ENCODE measurements at regions not wholly inside any gene's neighbourhood (a gene's known extent, or its start where the extent isn't known, plus 50 kb on each side); places are given as distances from the start of the nearest gene placed in this dataset. TPM values are rescaled to one million over a fixed set of nuclear protein-coding genes. Genes with fewer than 3 reads are reported as not detected.

DNA sequence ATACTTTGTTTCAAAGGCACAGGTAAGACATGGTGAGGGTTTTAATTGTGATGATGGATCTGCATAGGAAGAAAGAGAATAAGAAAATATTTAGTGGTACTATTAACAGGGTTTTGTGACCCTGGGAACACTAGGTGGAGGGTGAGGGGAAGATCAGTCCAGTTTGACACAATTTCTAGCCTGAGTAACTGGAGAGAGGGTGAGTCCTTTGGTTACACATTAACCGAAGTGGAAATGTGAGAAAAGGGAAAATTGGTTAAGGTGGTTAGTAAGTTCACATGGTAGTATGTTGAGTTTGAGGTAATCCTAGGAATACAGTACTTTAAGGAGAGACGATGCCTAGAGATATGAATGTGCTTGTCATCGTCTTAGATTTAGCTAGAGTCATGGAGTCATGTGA lies 54.8 kb upstream of the POU3F2 start:
- Mint-ChIP-seq H3K9me3 (no peaks in the 10 kb centered on the region), H3K36me3 (no peaks in the 10 kb centered on the region), H3K4me3 (no peak overlapping the region), H3K27ac (no peak overlapping the region), H3K27me3 (peaks cover 20% of the 10 kb centered on the region), H3K4me1 (ENCODE audit: unreplicated experiment) (no peaks in the 10 kb centered on the region)
- TF ChIP-seq, protein P1, sequence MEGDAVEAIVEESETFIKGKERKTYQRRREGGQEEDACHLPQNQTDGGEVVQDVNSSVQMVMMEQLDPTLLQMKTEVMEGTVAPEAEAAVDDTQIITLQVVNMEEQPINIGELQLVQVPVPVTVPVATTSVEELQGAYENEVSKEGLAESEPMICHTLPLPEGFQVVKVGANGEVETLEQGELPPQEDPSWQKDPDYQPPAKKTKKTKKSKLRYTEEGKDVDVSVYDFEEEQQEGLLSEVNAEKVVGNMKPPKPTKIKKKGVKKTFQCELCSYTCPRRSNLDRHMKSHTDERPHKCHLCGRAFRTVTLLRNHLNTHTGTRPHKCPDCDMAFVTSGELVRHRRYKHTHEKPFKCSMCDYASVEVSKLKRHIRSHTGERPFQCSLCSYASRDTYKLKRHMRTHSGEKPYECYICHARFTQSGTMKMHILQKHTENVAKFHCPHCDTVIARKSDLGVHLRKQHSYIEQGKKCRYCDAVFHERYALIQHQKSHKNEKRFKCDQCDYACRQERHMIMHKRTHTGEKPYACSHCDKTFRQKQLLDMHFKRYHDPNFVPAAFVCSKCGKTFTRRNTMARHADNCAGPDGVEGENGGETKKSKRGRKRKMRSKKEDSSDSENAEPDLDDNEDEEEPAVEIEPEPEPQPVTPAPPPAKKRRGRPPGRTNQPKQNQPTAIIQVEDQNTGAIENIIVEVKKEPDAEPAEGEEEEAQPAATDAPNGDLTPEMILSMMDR (conservative IDR thresholded peaks at IDR 0.05), result no peak
- DNase-seq (ENCODE audit: extremely low spot score, unreplicated experiment), result no peak

DNA sequence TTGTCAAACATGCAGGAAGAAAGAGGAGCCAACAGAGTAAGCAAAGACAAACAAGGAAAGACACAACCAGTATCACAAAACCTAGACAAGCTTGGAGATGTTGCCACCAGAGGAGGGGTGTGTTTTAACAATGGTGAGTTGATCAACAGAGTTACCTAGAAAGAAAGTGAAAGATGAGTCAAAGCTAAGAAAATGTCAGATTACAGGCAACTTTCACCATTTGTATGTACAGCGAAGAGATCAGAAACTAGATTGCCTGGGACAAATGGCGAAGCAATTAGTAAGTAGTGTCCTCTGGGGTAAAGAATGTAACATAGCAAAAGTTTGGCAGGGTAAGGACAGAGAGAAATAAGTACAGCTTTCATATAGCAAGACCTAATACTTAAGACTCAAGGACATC lies 51.6 kb upstream of the POU3F2 start:
- Mint-ChIP-seq H3K4me3 (no peak overlapping the region), H3K36me3 (no peaks in the 10 kb centered on the region), H3K9me3 (no peaks in the 10 kb centered on the region), H3K27ac (no peak overlapping the region), H3K27me3 (peaks cover 32% of the 10 kb centered on the region), H3K4me1 (ENCODE audit: unreplicated experiment) (no peaks in the 10 kb centered on the region)
- TF ChIP-seq, protein P1 (conservative IDR thresholded peaks at IDR 0.05), result no peak
- DNase-seq (ENCODE audit: extremely low spot score, unreplicated experiment), result no peak

DNA sequence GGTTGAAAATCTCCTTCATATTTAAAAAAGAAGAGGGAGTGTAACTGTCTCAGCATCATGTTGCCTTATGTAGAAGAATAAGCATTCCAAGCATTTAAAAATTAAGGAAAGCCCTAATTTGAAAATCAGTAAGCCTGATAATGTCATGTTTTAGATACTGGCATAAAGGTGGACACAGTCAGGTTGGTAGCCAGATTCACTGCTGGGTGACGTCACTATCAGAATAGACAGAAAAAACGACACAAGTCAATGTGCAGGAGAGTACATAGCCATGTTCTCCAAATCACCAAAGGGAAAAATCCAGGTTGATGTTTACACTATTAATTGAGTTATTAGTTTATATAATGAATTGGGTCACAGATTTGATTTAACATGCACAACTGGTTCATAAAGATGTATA lies 50.8 kb upstream of the POU3F2 start:
- TF ChIP-seq, protein P1 (conservative IDR thresholded peaks at IDR 0.05), result no peak
- Mint-ChIP-seq H3K27ac (no peak overlapping the region), H3K27me3 (peaks cover 35% of the 10 kb centered on the region), H3K36me3 (no peaks in the 10 kb centered on the region), H3K9me3 (no peaks in the 10 kb centered on the region), H3K4me3 (no peak overlapping the region), H3K4me1 (ENCODE audit: unreplicated experiment) (no peaks in the 10 kb centered on the region)
- DNase-seq (ENCODE audit: extremely low spot score, unreplicated experiment), result no peak

Small RNA genes lying in the stretch of these regions (microRNA-seq; reads per million reads assigned to microRNA genes)
- not detected for gene MIR2113

Measured in type B pancreatic cell (in vitro differentiated cells).